Breast epithelium (tissue), 4 donors: ENCODE measurements at regions not wholly inside any gene's neighbourhood (a gene's known extent, or its start where the extent isn't known, plus 50 kb on each side); places are given as distances from the start of the nearest gene placed in this dataset.

Source experiments
- DNase-seq, 2 donors: peaks; one replicate each; pipeline ENCODE4 v3.0.0-alpha.2; 2019; ENCODE audit warnings: low spot score in 2 of 2
- H3K27ac ChIP-seq, 2 donors: fragments of 200-600 bp; sonication (generic) in 1 of 2; one replicate each; pipeline ENCODE4 v1.5.1; 2016 to 2019; ENCODE audit warnings: mild to moderate bottlenecking in 1 of 2
- H3K27me3 ChIP-seq, 2 donors: fragments of 200-600 bp; sonication (generic) in 1 of 2; one replicate each; pipeline versions ENCODE4 v1.5.1 to v1.6.0; 2017 to 2019; ENCODE audit warnings: control low read depth in 1 of 2, mild to moderate bottlenecking in 1 of 2
- H3K36me3 ChIP-seq: fragments of 200-600 bp; one replicate; pipeline ENCODE4 v1.5.1; 2019
- H3K4me1 ChIP-seq, 2 donors: fragments of 200-600 bp; sonication (generic); one replicate each; pipeline ENCODE4 v1.5.1; 2016 to 2019; ENCODE audit warnings: control low read depth in 1 of 2
- H3K4me3 ChIP-seq, 3 donors: fragments of 200-600 bp; sonication (generic); 1 replicate in 2 of 3; 2 replicates in 1 of 3; pipeline ENCODE4 v1.5.1; 2016 to 2019; ENCODE audit warnings: mild to moderate bottlenecking in 3 of 3, moderate library complexity in 2 of 3
- H3K9me3 ChIP-seq, 2 donors: fragments of 200-600 bp; sonication (generic) in 1 of 2; one replicate each; pipeline ENCODE4 v1.5.1; 2016 to 2019; ENCODE audit warnings: control low read depth in 1 of 2
- CTCF ChIP-seq, 3 donors: fragments of 450-650 bp; IDR thresholded peaks; one replicate each; pipeline ENCODE4 v1.5.1; 2016 to 2017; ENCODE audit warnings: antibody characterized with exemption in 3 of 3, mild to moderate bottlenecking in 3 of 3, moderate library complexity in 3 of 3
- POLR2A ChIP-seq: fragments of 450-650 bp; IDR thresholded peaks from one replicate; pipeline ENCODE4 v1.6.1; 2016; ENCODE audit warnings: antibody characterized with exemption, mild to moderate bottlenecking, moderate library complexity
- POLR2AphosphoS5 ChIP-seq, 3 donors: sonication (generic); formaldehyde crosslinking; IDR thresholded peaks; one replicate each; pipeline ENCODE4 v1.6.1; 2017; ENCODE audit warnings: antibody characterized with exemption in 3 of 3
- intact Hi-C: fragments of 100-400 bp; cut with DNase I; formaldehyde crosslinking; loops from one replicate; pipeline ENCODE4 v1.15.1; 2023; ENCODE audit warnings: low total_unique reads

GRCh38 chr18:4831791-4832375, 365.2 kb downstream of the AKAIN1 start:
- H3K27ac ChIP-seq, result no peak overlapping the region
- no peaks in the 10 kb centered on the region for H3K36me3 ChIP-seq
- no peak overlapping the region for H3K4me3 ChIP-seq
- no peaks in the 10 kb centered on the region for H3K4me1 ChIP-seq
- H3K9me3 ChIP-seq, result no peaks in the 10 kb centered on the region
- intact Hi-C loops, result no loop called here
- no peak for TF ChIP-seq POLR2A
- TF ChIP-seq POLR2AphosphoS5 (IDR thresholded peaks at IDR 0.05), result no peak
- TF ChIP-seq CTCF (IDR thresholded peaks at IDR 0.05), result no peak
- H3K27me3 ChIP-seq, result no peaks in the 10 kb centered on the region
- DNase-seq, result no peak

- H3K4me1 ChIP-seq, result no peaks in the 10 kb centered on the region
- no peak overlapping the region for H3K27ac ChIP-seq
- no peaks in the 10 kb centered on the region for H3K27me3 ChIP-seq
- intact Hi-C loops, result no loop called here
- H3K9me3 ChIP-seq, result no peaks in the 10 kb centered on the region
- no peaks in the 10 kb centered on the region for H3K36me3 ChIP-seq
- H3K4me3 ChIP-seq, result no peak overlapping the region
- DNase-seq, result no peak
- TF ChIP-seq CTCF (IDR thresholded peaks at IDR 0.05) (no peak), POLR2AphosphoS5 (IDR thresholded peaks at IDR 0.05) (no peak), POLR2A (no peak)
Measured at GRCh38 chr18:4831127-4831526, 365.9 kb downstream of the AKAIN1 start.

- Histone ChIP-seq H3K36me3 (no peaks in the 10 kb centered on the region), H3K27ac (no peak overlapping the region), H3K9me3 (no peaks in the 10 kb centered on the region), H3K4me1 (no peaks in the 10 kb centered on the region), H3K4me3 (no peak overlapping the region), H3K27me3 (no peaks in the 10 kb centered on the region)
- DNase-seq, result no peak
- TF ChIP-seq POLR2AphosphoS5 (IDR thresholded peaks at IDR 0.05) (no peak), CTCF (IDR thresholded peaks at IDR 0.05) (no peak), POLR2A (no peak)
- intact Hi-C loops, result no loop called here
Measured at GRCh38 chr18:4823091-4823490, 368.0 kb upstream of the DLGAP1 start.

- Histone ChIP-seq H3K27ac (no peak overlapping the region), H3K36me3 (no peaks in the 10 kb centered on the region), H3K9me3 (no peaks in the 10 kb centered on the region), H3K27me3 (no peaks in the 10 kb centered on the region), H3K4me3 (no peak overlapping the region), H3K4me1 (no peaks in the 10 kb centered on the region)
- intact Hi-C loops, result no loop called here
- no peak for TF ChIP-seq POLR2A
- no peak for TF ChIP-seq CTCF (IDR thresholded peaks at IDR 0.05)
- no peak for TF ChIP-seq POLR2AphosphoS5 (IDR thresholded peaks at IDR 0.05)
- DNase-seq, result no peak
Measured at GRCh38 chr18:4821801-4822200, 366.7 kb upstream of the DLGAP1 start.

- DNase-seq, result no peak
- Histone ChIP-seq H3K9me3 (no peaks in the 10 kb centered on the region), H3K27me3 (no peaks in the 10 kb centered on the region), H3K36me3 (no peaks in the 10 kb centered on the region), H3K27ac (no peak overlapping the region), H3K4me3 (no peak overlapping the region), H3K4me1 (no peaks in the 10 kb centered on the region)
- intact Hi-C loops, result no loop called here
- TF ChIP-seq CTCF (IDR thresholded peaks at IDR 0.05) (no peak), POLR2AphosphoS5 (IDR thresholded peaks at IDR 0.05) (no peak), POLR2A (no peak)
Measured at GRCh38 chr18:4817665-4818064, 362.6 kb upstream of the DLGAP1 start.
